ENCODE measurements at regions not wholly inside any gene's neighbourhood (a gene's known extent, or its start where the extent isn't known, plus 50 kb on each side); places are given as distances from the start of the nearest gene placed in this dataset.

- TF ChIP-seq CTCF (IDR thresholded peaks at IDR 0.05) (no peak), ZFX (IDR thresholded peaks at IDR 0.05; ENCODE audit: borderline replicate concordance) (no peak)
Measured at GRCh38 chr9:16154521-16155078, 601.8 kb downstream of the CCDC171 start.

Data from 22Rv1 (cell line).